Mammary epithelial cell (primary cell): ENCODE measurements at regions not wholly inside any gene's neighbourhood (a gene's known extent, or its start where the extent isn't known, plus 50 kb on each side); places are given as distances from the start of the nearest gene placed in this dataset.

Experiments used
- CTCF ChIP-seq, 2 donors: IDR thresholded peaks in 1 of 2; conservative IDR thresholded peaks in 1 of 2; 2 replicates each; pipeline ENCODE4 v1.5.1; 2011 to 2012; ENCODE audit warnings: inconsistent platforms in 2 of 2, low read length in 2 of 2, mild to moderate bottlenecking in 2 of 2, control low read depth in 1 of 2, low read depth in 1 of 2; ENCODE audit not compliant: insufficient read depth in 1 of 2; ENCODE audit errors: extremely low read depth in 1 of 2
- EZH2 ChIP-seq: IDR thresholded peaks from 2 replicates; pipeline ENCODE4 v1.6.1; 2012; ENCODE audit warnings: low read length, inconsistent platforms, borderline replicate concordance

GRCh38 chr20:52305024-52305645, 113.6 kb upstream of the ZFP64 start:
- TF ChIP-seq CTCF (conservative IDR thresholded peaks at IDR 0.05 in 1 of 2, IDR thresholded peaks at IDR 0.05 in 1 of 2; ENCODE audit: extremely low read depth in 1 of 2, insufficient read depth in 1 of 2, low read depth in 1 of 2, low read length in 2 of 2) (no peak), EZH2 (no peak)
